Skeletal muscle satellite cell (primary cell): ENCODE measurements at regions not wholly inside any gene's neighbourhood (a gene's known extent, or its start where the extent isn't known, plus 50 kb on each side); places are given as distances from the start of the nearest gene placed in this dataset.
"Not testable (repeated sequence)": the region's sequence is repeated elsewhere in the genome, so short reads cannot be mapped to it uniquely, and the experiment has no call there.

Experiments
- H3K27me3 ChIP-seq: 2 replicates; pipeline ENCODE4 v1.7.0; 2013; ENCODE audit warnings: low read length; ENCODE audit not compliant: control insufficient read depth, insufficient read depth
- H3K36me3 ChIP-seq: 2 replicates; pipeline ENCODE4 v1.7.0; 2013; ENCODE audit warnings: mild to moderate bottlenecking, control low read depth, low read length; ENCODE audit not compliant: insufficient read depth
- H3K4me1 ChIP-seq: 2 replicates; pipeline ENCODE4 v1.7.0; 2013; ENCODE audit warnings: low read length; ENCODE audit not compliant: control insufficient read depth, insufficient read depth
- H3K4me2 ChIP-seq: 2 replicates; pipeline ENCODE4 v1.7.0; 2013; ENCODE audit warnings: mild to moderate bottlenecking, low read length
- H3K4me3 ChIP-seq: 2 replicates; pipeline ENCODE4 v1.7.0; 2013; ENCODE audit warnings: low read length
- H3K9ac ChIP-seq: 2 replicates; pipeline ENCODE4 v1.7.0; 2013; ENCODE audit warnings: mild to moderate bottlenecking, low read depth, low read length, moderate library complexity
- H3K9me3 ChIP-seq: replicated peaks from 2 replicates; pipeline ENCODE4 v1.7.0; 2013; ENCODE audit warnings: mild to moderate bottlenecking, control low read depth, low read length

- H3K4me1 ChIP-seq = no peaks in the 10 kb centered on the region
- no peak overlapping the region for H3K9ac ChIP-seq
- no peaks in the 10 kb centered on the region for H3K27me3 ChIP-seq
- peaks cover 14% of the 10 kb centered on the region for H3K9me3 ChIP-seq
- H3K4me3 ChIP-seq = no peak overlapping the region
- H3K36me3 ChIP-seq = no peaks in the 10 kb centered on the region
- no peak overlapping the region for H3K4me2 ChIP-seq
These were observed 210.3 kb upstream of the CNTN6 start for GRCh38 chr3:882533-882932.

- no peak overlapping the region for H3K9ac ChIP-seq
- H3K27me3 ChIP-seq = no peaks in the 10 kb centered on the region
- H3K4me2 ChIP-seq = no peak overlapping the region
- H3K36me3 ChIP-seq = no peaks in the 10 kb centered on the region
- no peaks in the 10 kb centered on the region for H3K4me1 ChIP-seq
- no peaks in the 10 kb centered on the region for H3K9me3 ChIP-seq
- no peak overlapping the region for H3K4me3 ChIP-seq
These were observed 190.7 kb upstream of the CNTN6 start for GRCh38 chr3:901953-902778.

- H3K27me3 ChIP-seq = no peaks in the 10 kb centered on the region
- no peak overlapping the region for H3K9ac ChIP-seq
- H3K4me3 ChIP-seq = no peak overlapping the region
- H3K4me2 ChIP-seq = no peak overlapping the region
- H3K4me1 ChIP-seq = no peaks in the 10 kb centered on the region
- H3K9me3 ChIP-seq = peaks cover 3% of the 10 kb centered on the region
- H3K36me3 ChIP-seq = no peaks in the 10 kb centered on the region
These were observed 187.6 kb upstream of the CNTN6 start for GRCh38 chr3:905217-905616.

GRCh38 chr3:906739-907138, 186.1 kb upstream of the CNTN6 start:
- no peak overlapping the region for H3K9ac ChIP-seq
- peaks cover 6% of the 10 kb centered on the region for H3K9me3 ChIP-seq
- H3K4me3 ChIP-seq = no peak overlapping the region
- H3K36me3 ChIP-seq = no peaks in the 10 kb centered on the region
- no peaks in the 10 kb centered on the region for H3K27me3 ChIP-seq
- no peaks in the 10 kb centered on the region for H3K4me1 ChIP-seq
- H3K4me2 ChIP-seq = no peak overlapping the region

GRCh38 chr3:908839-909238, 184.0 kb upstream of the CNTN6 start:
- no peak overlapping the region for H3K4me2 ChIP-seq
- no peaks in the 10 kb centered on the region for H3K27me3 ChIP-seq
- no peaks in the 10 kb centered on the region for H3K4me1 ChIP-seq
- H3K4me3 ChIP-seq = no peak overlapping the region
- H3K9ac ChIP-seq = no peak overlapping the region
- H3K9me3 ChIP-seq = peaks cover 6% of the 10 kb centered on the region
- no peaks in the 10 kb centered on the region for H3K36me3 ChIP-seq

- H3K4me2 ChIP-seq, H3K4me1 ChIP-seq, H3K36me3 ChIP-seq, H3K9ac ChIP-seq, H3K27me3 ChIP-seq, H3K9me3 ChIP-seq, H3K4me3 ChIP-seq: not testable (repeated sequence)
These were observed 180.1 kb upstream of the CNTN6 start for GRCh38 chr3:912717-913116.

GRCh38 chr3:923161-923910, 169.5 kb upstream of the CNTN6 start:
- Histone ChIP-seq H3K9me3 (no peaks in the 10 kb centered on the region), H3K9ac (no peak overlapping the region), H3K4me2 (no peak overlapping the region), H3K4me1 (no peaks in the 10 kb centered on the region), H3K36me3 (no peaks in the 10 kb centered on the region), H3K27me3 (no peaks in the 10 kb centered on the region), H3K4me3 (no peak overlapping the region)

GRCh38 chr3:930866-931265, 162.0 kb upstream of the CNTN6 start:
- Histone ChIP-seq H3K9me3 (peaks cover 10% of the 10 kb centered on the region), H3K4me3 (no peak overlapping the region), H3K4me2 (no peak overlapping the region), H3K27me3 (no peaks in the 10 kb centered on the region), H3K36me3 (no peaks in the 10 kb centered on the region), H3K9ac (no peak overlapping the region), H3K4me1 (no peaks in the 10 kb centered on the region)

GRCh38 chr3:933326-933725, 159.5 kb upstream of the CNTN6 start:
- peaks cover 10% of the 10 kb centered on the region for H3K9me3 ChIP-seq

GRCh38 chr3:944786-945185, 148.0 kb upstream of the CNTN6 start:
- Histone ChIP-seq H3K9me3 (peaks cover 4% of the 10 kb centered on the region), H3K9ac (no peak overlapping the region), H3K4me2 (no peak overlapping the region), H3K27me3 (no peaks in the 10 kb centered on the region), H3K36me3 (no peaks in the 10 kb centered on the region), H3K4me1 (no peaks in the 10 kb centered on the region), H3K4me3 (no peak overlapping the region)

More at GRCh38 chr3:933326-933725, 159.5 kb upstream of the CNTN6 start:
- no peaks in the 10 kb centered on the region for H3K27me3 ChIP-seq
- no peak overlapping the region for H3K9ac ChIP-seq
- no peaks in the 10 kb centered on the region for H3K36me3 ChIP-seq
- H3K4me2 ChIP-seq = no peak overlapping the region
- no peak overlapping the region for H3K4me3 ChIP-seq
- H3K4me1 ChIP-seq = no peaks in the 10 kb centered on the region

- H3K36me3 ChIP-seq = no peaks in the 10 kb centered on the region
- peaks cover 3% of the 10 kb centered on the region for H3K9me3 ChIP-seq
- H3K4me2 ChIP-seq = no peak overlapping the region
- no peaks in the 10 kb centered on the region for H3K4me1 ChIP-seq
- no peaks in the 10 kb centered on the region for H3K27me3 ChIP-seq
- H3K4me3 ChIP-seq = no peak overlapping the region
- H3K9ac ChIP-seq = no peak overlapping the region
These were observed 147.1 kb upstream of the CNTN6 start for GRCh38 chr3:945738-946137.

- Histone ChIP-seq H3K4me3 (no peak overlapping the region), H3K9ac (no peak overlapping the region), H3K4me2 (no peak overlapping the region), H3K27me3 (no peaks in the 10 kb centered on the region), H3K4me1 (no peaks in the 10 kb centered on the region), H3K36me3 (no peaks in the 10 kb centered on the region), H3K9me3 (peaks cover 7% of the 10 kb centered on the region)
These were observed 139.9 kb upstream of the CNTN6 start for GRCh38 chr3:952906-953305.
